Gastrocnemius medialis (tissue), 4 donors: ENCODE measurements at regions not wholly inside any gene's neighbourhood (a gene's known extent, or its start where the extent isn't known, plus 50 kb on each side); places are given as distances from the start of the nearest gene placed in this dataset.

Experiments used
- ATAC-seq, 2 donors: fragments of 150-250 bp; one replicate each; pipeline ENCODE4 v1.9.1; 2016
- DNase-seq, 2 donors: peaks; one replicate each; pipeline ENCODE4 v3.0.0-alpha.2; 2019
- H3K27ac ChIP-seq, 4 donors: fragments of 200-600 bp; sonication (generic); 1 replicate in 1 of 4; 2 replicates in 3 of 4; pipeline ENCODE4 v1.5.1; 2016 to 2018; ENCODE audit warnings: mild to moderate bottlenecking in 2 of 4, moderate library complexity in 1 of 4
- H3K27me3 ChIP-seq, 3 donors: fragments of 200-600 bp; sonication (generic) in 2 of 3; 1 replicate in 1 of 3; 2 replicates in 2 of 3; pipeline versions ENCODE4 v1.5.1 to v1.6.0; 2016 to 2019; ENCODE audit warnings: mild to moderate bottlenecking in 1 of 3, moderate library complexity in 1 of 3
- H3K36me3 ChIP-seq, 2 donors: fragments of 200-600 bp; sonication (generic) in 1 of 2; one replicate each; pipeline ENCODE4 v1.5.1; 2017 to 2018
- H3K4me1 ChIP-seq, 2 donors: fragments of 200-600 bp; sonication (generic) in 1 of 2; one replicate each; pipeline ENCODE4 v1.5.1; 2016 to 2017; ENCODE audit warnings: mild to moderate bottlenecking in 2 of 2
- H3K4me3 ChIP-seq, 4 donors: fragments of 200-600 bp; sonication (generic) in 3 of 4; 1 replicate in 1 of 4; 2 replicates in 3 of 4; pipeline ENCODE4 v1.5.1; 2016 to 2019; ENCODE audit warnings: mild to moderate bottlenecking in 2 of 4
- H3K9me3 ChIP-seq, 3 donors: fragments of 200-600 bp; sonication (generic) in 2 of 3; 1 replicate in 1 of 3; 2 replicates in 2 of 3; pipeline ENCODE4 v1.5.1; 2016 to 2019
- CTCF ChIP-seq, 5 experiments: fragments of 450-650 bp in 3 of 5; fragments of 200-600 bp in 2 of 5; sonication (generic) in 2 of 5; IDR thresholded peaks in 4 of 5; conservative IDR thresholded peaks in 1 of 5; 1 replicate in 4 of 5; 2 replicates in 1 of 5; pipeline ENCODE4 v1.5.1; 2016 to 2019; ENCODE audit warnings: antibody characterized with exemption in 5 of 5, mild to moderate bottlenecking in 3 of 5, moderate library complexity in 3 of 5
- POLR2A ChIP-seq, 2 donors: fragments of 450-650 bp; IDR thresholded peaks; one replicate each; pipeline ENCODE4 v1.6.1; 2017; ENCODE audit warnings: antibody characterized with exemption in 2 of 2, mild to moderate bottlenecking in 2 of 2, moderate library complexity in 2 of 2
- in situ Hi-C, 4 donors: fragments of 200-750 bp; cut with MboI; loops; one replicate each; pipeline versions ENCODE4 v1.15.0 to v1.8.0; 2017; ENCODE audit warnings: low sequenced_read_pairs in 4 of 4
- intact Hi-C: fragments of 100-400 bp; cut with DNase I; formaldehyde crosslinking; loops from one replicate; pipeline ENCODE4 v1.15.1; 2023; ENCODE audit warnings: low total_unique reads

GRCh38 chr20:16179919-16180318, 393.3 kb downstream of the KIF16B start:
- Histone ChIP-seq H3K27ac (no peak overlapping the region), H3K4me1 (no peaks in the 10 kb centered on the region), H3K9me3 (no peaks in the 10 kb centered on the region), H3K27me3 (no peaks in the 10 kb centered on the region), H3K4me3 (no peak overlapping the region), H3K36me3 (no peaks in the 10 kb centered on the region)
- ATAC-seq (no peak), DNase-seq (no peak)
- no peak for TF ChIP-seq CTCF (IDR thresholded peaks at IDR 0.05 in 4 of 5, conservative IDR thresholded peaks at IDR 0.05 in 1 of 5)
- TF ChIP-seq POLR2A (IDR thresholded peaks at IDR 0.05): no peak
- in situ Hi-C loops: no loop called here
- intact Hi-C loops: no loop called here

- H3K4me3 ChIP-seq: no peak overlapping the region
- ATAC-seq: no peak
- no peaks in the 10 kb centered on the region for H3K9me3 ChIP-seq
- H3K4me1 ChIP-seq: no peaks in the 10 kb centered on the region
- intact Hi-C loops: no loop called here
- no peaks in the 10 kb centered on the region for H3K36me3 ChIP-seq
- TF ChIP-seq POLR2A (IDR thresholded peaks at IDR 0.05): no peak
- TF ChIP-seq CTCF (IDR thresholded peaks at IDR 0.05 in 4 of 5, conservative IDR thresholded peaks at IDR 0.05 in 1 of 5): no peak
- no peaks in the 10 kb centered on the region for H3K27me3 ChIP-seq
- no peak overlapping the region for H3K27ac ChIP-seq
- in situ Hi-C loops: no loop called here
- DNase-seq: no peak
Measured at GRCh38 chr20:16179371-16179770, 393.9 kb downstream of the KIF16B start.

- in situ Hi-C loops (no loop called here), intact Hi-C loops (no loop called here)
- no peaks in the 10 kb centered on the region for H3K27me3 ChIP-seq
- ATAC-seq (no peak), DNase-seq (no peak)
- no peak for TF ChIP-seq CTCF (IDR thresholded peaks at IDR 0.05 in 4 of 5, conservative IDR thresholded peaks at IDR 0.05 in 1 of 5)
- TF ChIP-seq POLR2A (IDR thresholded peaks at IDR 0.05): no peak
- no peaks in the 10 kb centered on the region for H3K9me3 ChIP-seq
- no peak overlapping the region for H3K27ac ChIP-seq
- no peaks in the 10 kb centered on the region for H3K36me3 ChIP-seq
- no peak overlapping the region for H3K4me3 ChIP-seq
- H3K4me1 ChIP-seq: no peaks in the 10 kb centered on the region
Measured at GRCh38 chr20:16178546-16179135, 394.6 kb downstream of the KIF16B start.

GRCh38 chr20:16175322-16175961, 397.8 kb downstream of the KIF16B start:
- in situ Hi-C loops: no loop called here
- no peak for TF ChIP-seq POLR2A (IDR thresholded peaks at IDR 0.05)
- TF ChIP-seq CTCF (IDR thresholded peaks at IDR 0.05 in 4 of 5, conservative IDR thresholded peaks at IDR 0.05 in 1 of 5): no peak

More at GRCh38 chr20:16175322-16175961, 397.8 kb downstream of the KIF16B start:
- no peak overlapping the region for H3K27ac ChIP-seq
- DNase-seq: no peak
- no peak for ATAC-seq
- no peaks in the 10 kb centered on the region for H3K27me3 ChIP-seq
- H3K36me3 ChIP-seq: no peaks in the 10 kb centered on the region
- intact Hi-C loops: no loop called here
- no peaks in the 10 kb centered on the region for H3K9me3 ChIP-seq
- no peak overlapping the region for H3K4me3 ChIP-seq
- H3K4me1 ChIP-seq: no peaks in the 10 kb centered on the region
